Mucosa of rectum (tissue), 2 donors: ENCODE measurements at regions not wholly inside any gene's neighbourhood (a gene's known extent, or its start where the extent isn't known, plus 50 kb on each side); places are given as distances from the start of the nearest gene placed in this dataset.

Experiments
- H3K27ac ChIP-seq, 2 donors: one replicate each; pipeline ENCODE4 v1.7.0; 2013; ENCODE audit warnings: inconsistent platforms in 2 of 2, low read depth in 2 of 2, low read length in 2 of 2
- H3K27me3 ChIP-seq, 2 donors: one replicate each; pipeline ENCODE4 v1.7.0; 2013; ENCODE audit warnings: low read length in 2 of 2; ENCODE audit not compliant: control insufficient read depth in 2 of 2, insufficient read depth in 2 of 2
- H3K36me3 ChIP-seq, 2 donors: one replicate each; pipeline ENCODE4 v1.7.0; 2013; ENCODE audit warnings: low read length in 2 of 2; ENCODE audit not compliant: control insufficient read depth in 2 of 2, insufficient read depth in 2 of 2
- H3K4me1 ChIP-seq, 2 donors: one replicate each; pipeline ENCODE4 v1.7.0; 2013; ENCODE audit warnings: low read length in 2 of 2, mild to moderate bottlenecking in 1 of 2; ENCODE audit not compliant: control insufficient read depth in 2 of 2, insufficient read depth in 2 of 2
- H3K4me3 ChIP-seq, 2 donors: one replicate each; pipeline ENCODE4 v1.7.0; 2013; ENCODE audit warnings: low read length in 2 of 2
- H3K9ac ChIP-seq, 2 donors: one replicate each; pipeline ENCODE4 v1.7.0; 2013; ENCODE audit warnings: low read length in 2 of 2, low read depth in 1 of 2, mild to moderate bottlenecking in 1 of 2
- H3K9me3 ChIP-seq, 2 donors: one replicate each; pipeline ENCODE4 v1.7.0; 2013; ENCODE audit warnings: low read length in 2 of 2; ENCODE audit not compliant: control insufficient read depth in 2 of 2
- donor health status: healthy.
- donor health status: Normal muscosa, but diverticular disease.

GRCh38 chr5:67494186-67494855 is 297.7 kb upstream of the CD180 start:
- H3K9me3 ChIP-seq = no peaks in the 10 kb centered on the region
- no peaks in the 10 kb centered on the region for H3K4me1 ChIP-seq
- no peak overlapping the region for H3K27ac ChIP-seq
- H3K4me3 ChIP-seq = no peak overlapping the region
- no peak overlapping the region for H3K9ac ChIP-seq
- no peaks in the 10 kb centered on the region for H3K27me3 ChIP-seq
- H3K36me3 ChIP-seq = no peaks in the 10 kb centered on the region

DNA sequence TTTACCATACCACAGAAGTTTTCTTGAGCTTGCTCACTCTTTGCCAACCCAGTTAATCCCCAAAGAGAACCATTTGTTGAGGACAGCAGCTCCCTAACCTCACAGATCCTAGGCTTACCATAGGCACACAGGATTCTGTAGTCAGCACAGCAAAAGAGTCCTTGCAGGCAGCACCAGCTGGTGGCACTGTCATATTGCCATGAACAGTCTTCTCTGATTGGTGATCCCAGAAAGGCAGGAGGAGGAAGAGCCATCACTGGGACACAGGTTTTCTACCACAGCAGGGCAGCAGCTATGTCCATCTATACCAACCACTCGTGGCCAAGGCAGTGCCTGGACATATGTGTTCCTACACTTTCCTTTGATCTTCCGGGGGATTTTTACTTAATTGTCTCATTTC is 297.1 kb upstream of the CD180 start:
- Histone ChIP-seq H3K4me3 (no peak overlapping the region), H3K9ac (no peak overlapping the region), H3K36me3 (no peaks in the 10 kb centered on the region), H3K9me3 (no peaks in the 10 kb centered on the region), H3K4me1 (no peaks in the 10 kb centered on the region), H3K27ac (no peak overlapping the region), H3K27me3 (no peaks in the 10 kb centered on the region)

- Histone ChIP-seq H3K27me3 (no peaks in the 10 kb centered on the region), H3K27ac (no peak overlapping the region), H3K9ac (no peak overlapping the region), H3K36me3 (no peaks in the 10 kb centered on the region), H3K4me1 (no peaks in the 10 kb centered on the region), H3K9me3 (no peaks in the 10 kb centered on the region), H3K4me3 (no peak overlapping the region)
Measured at GRCh38 chr5:67490543-67491321, 294.1 kb upstream of the CD180 start.

DNA sequence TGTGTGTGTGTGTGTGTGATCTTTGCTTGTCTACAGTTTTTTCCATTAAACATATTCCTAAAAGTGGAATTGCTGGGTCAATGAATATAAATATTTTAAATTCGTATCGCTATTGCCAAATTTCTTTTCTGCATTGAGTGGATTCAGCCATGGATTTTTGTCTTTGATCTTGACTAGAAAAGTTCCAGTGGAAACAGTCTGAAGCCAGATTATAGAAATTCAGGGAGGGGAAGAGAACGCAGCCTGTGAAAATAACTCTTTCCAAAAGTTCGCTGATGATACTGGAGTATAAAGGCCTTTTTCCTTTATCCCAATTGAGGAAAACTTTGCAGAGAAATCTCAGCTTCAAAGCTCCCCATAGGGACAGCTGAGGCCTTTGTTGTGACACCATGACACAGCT is 292.3 kb upstream of the CD180 start:
- H3K9me3 ChIP-seq = no peaks in the 10 kb centered on the region
- no peak overlapping the region for H3K27ac ChIP-seq

GRCh38 chr5:67487862-67488261 is 291.3 kb upstream of the CD180 start:
- Histone ChIP-seq H3K4me3 (no peak overlapping the region), H3K27me3 (no peaks in the 10 kb centered on the region), H3K9ac (no peak overlapping the region), H3K9me3 (no peaks in the 10 kb centered on the region), H3K27ac (no peak overlapping the region), H3K4me1 (no peaks in the 10 kb centered on the region), H3K36me3 (no peaks in the 10 kb centered on the region)

More for the DNA sequence above, 292.3 kb upstream of the CD180 start:
- Histone ChIP-seq H3K4me1 (no peaks in the 10 kb centered on the region), H3K27me3 (no peaks in the 10 kb centered on the region), H3K9ac (no peak overlapping the region), H3K36me3 (no peaks in the 10 kb centered on the region), H3K4me3 (no peak overlapping the region)

GRCh38 chr5:67483453-67484030 is 286.9 kb upstream of the CD180 start:
- no peaks in the 10 kb centered on the region for H3K27me3 ChIP-seq
- H3K4me3 ChIP-seq = no peak overlapping the region
- H3K9ac ChIP-seq = no peak overlapping the region
- no peaks in the 10 kb centered on the region for H3K4me1 ChIP-seq
- H3K27ac ChIP-seq = no peak overlapping the region
- no peaks in the 10 kb centered on the region for H3K9me3 ChIP-seq
- H3K36me3 ChIP-seq = no peaks in the 10 kb centered on the region

GRCh38 chr5:67481362-67481761 is 284.8 kb upstream of the CD180 start:
- H3K9ac ChIP-seq = no peak overlapping the region
- no peaks in the 10 kb centered on the region for H3K9me3 ChIP-seq
- no peaks in the 10 kb centered on the region for H3K4me1 ChIP-seq
- no peak overlapping the region for H3K27ac ChIP-seq
- H3K36me3 ChIP-seq = no peaks in the 10 kb centered on the region
- H3K27me3 ChIP-seq = no peaks in the 10 kb centered on the region
- no peak overlapping the region for H3K4me3 ChIP-seq

- Histone ChIP-seq H3K4me3 (no peak overlapping the region), H3K36me3 (no peaks in the 10 kb centered on the region), H3K4me1 (no peaks in the 10 kb centered on the region), H3K9ac (no peak overlapping the region), H3K27ac (no peak overlapping the region), H3K9me3 (no peaks in the 10 kb centered on the region), H3K27me3 (no peaks in the 10 kb centered on the region)
Measured at GRCh38 chr5:67478337-67478736, 281.7 kb upstream of the CD180 start.

- Histone ChIP-seq H3K9me3 (no peaks in the 10 kb centered on the region), H3K36me3 (no peaks in the 10 kb centered on the region), H3K27ac (no peak overlapping the region), H3K4me3 (no peak overlapping the region), H3K9ac (no peak overlapping the region), H3K27me3 (no peaks in the 10 kb centered on the region), H3K4me1 (no peaks in the 10 kb centered on the region)
Measured at GRCh38 chr5:67476995-67477394, 280.4 kb upstream of the CD180 start.

DNA sequence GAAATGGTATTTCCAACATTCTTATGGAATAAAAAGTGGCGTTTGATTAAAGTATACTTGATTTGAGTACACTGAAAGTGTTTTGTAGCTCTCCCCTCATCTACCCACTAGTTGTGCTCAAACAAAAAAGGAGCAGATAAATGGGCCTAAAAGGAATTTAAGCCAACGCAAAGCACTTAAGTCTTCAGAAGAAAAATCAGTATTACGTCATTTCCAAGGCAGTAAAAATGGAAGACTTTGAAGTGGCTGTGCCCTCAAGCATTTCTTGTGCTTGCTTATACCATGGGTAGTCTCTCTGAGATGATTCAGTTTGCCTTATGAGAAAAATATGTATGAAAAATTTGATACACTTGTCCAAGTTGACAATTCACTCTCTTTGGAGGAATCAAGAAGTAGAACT is 279.9 kb upstream of the CD180 start:
- H3K9ac ChIP-seq = no peak overlapping the region
- H3K27me3 ChIP-seq = no peaks in the 10 kb centered on the region
- H3K4me1 ChIP-seq = no peaks in the 10 kb centered on the region
- H3K36me3 ChIP-seq = no peaks in the 10 kb centered on the region
- no peak overlapping the region for H3K27ac ChIP-seq
- H3K9me3 ChIP-seq = no peaks in the 10 kb centered on the region
- H3K4me3 ChIP-seq = no peak overlapping the region
